Left colon (tissue), 2 donors: ENCODE measurements at regions not wholly inside any gene's neighbourhood (a gene's known extent, or its start where the extent isn't known, plus 50 kb on each side); places are given as distances from the start of the nearest gene placed in this dataset.

ENCODE experiments used
- ATAC-seq: fragments of 200-7000 bp; cut with Tn5 transposase; one replicate; pipeline ENCODE4 v1.9.1; 2020; ENCODE audit warnings: mild to moderate bottlenecking, moderate library complexity
- DNase-seq, 2 donors: peaks; one replicate each; pipeline ENCODE4 v3.0.0-alpha.2; 2020
- intact Hi-C, 2 donors: fragments of 100-400 bp; cut with DNase I in 1 of 2; cut with micrococcal nuclease in 1 of 2; formaldehyde crosslinking; loops; one replicate each; pipeline versions ENCODE4 v1.11.2 to v1.14.0; 2022; cut with DNase I, micrococcal nuclease
- donor health status: DM: no; HTN: no; CAD: no.
- donor health status: DM: yes; HTN: yes; CAD: no.

DNA sequence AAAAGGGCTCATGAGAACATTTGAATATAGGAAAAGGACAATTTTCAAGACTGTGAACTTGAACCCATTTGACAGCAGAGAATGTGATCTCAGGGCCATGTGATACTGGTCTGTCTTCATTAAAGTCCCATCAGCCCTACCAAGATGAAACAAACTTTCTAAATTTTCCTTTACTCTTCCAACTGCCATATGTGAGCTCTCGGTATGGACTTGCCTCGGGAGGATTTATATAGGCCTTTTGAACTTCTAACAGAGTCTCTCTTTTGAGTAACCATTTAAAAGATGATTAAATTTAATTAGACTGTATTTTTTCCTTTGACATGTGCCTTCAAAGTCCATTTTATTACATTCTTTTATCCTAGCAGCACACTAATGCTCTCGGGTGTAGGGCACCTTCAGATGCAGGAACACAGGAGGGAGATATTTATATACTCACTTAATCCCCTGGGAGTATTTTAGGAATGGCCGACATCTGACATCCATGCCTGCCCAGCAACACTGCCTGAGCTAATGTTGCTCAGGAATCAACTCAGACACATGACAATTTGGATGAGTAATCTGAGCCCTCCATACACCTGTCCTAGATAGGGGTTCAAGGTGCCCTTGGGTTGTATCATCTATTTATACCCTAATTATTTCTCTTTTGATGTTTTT lies 155.0 kb downstream of the SLC7A11 start:
- DNase-seq, result no peak
- intact Hi-C loops, result no loop called here

DNA sequence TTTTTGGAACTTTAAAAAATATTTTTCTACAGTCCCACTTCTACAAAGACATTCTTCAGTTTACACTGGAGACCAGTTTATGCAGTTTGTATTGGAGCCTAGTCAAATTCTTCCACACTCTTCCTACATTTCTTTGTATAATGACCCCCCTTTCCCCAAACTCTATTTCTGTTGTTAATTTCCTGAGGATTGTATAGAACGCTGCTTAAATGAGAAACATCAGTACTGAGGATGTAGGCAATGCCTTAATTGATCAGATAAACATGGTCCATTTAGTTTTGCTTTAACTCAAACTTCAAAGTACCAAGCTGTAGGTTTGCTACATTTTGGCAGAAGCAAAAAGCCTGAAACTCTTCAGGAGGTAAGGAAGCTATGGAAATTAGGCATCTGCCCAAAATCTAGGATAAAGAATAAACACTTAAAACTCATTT lies 155.5 kb downstream of the SLC7A11 start:
- intact Hi-C loops, result no loop called here
- no peak for DNase-seq
- ATAC-seq, result no peak

More for the DNA sequence above, 155.0 kb downstream of the SLC7A11 start:
- ATAC-seq, result no peak

DNA sequence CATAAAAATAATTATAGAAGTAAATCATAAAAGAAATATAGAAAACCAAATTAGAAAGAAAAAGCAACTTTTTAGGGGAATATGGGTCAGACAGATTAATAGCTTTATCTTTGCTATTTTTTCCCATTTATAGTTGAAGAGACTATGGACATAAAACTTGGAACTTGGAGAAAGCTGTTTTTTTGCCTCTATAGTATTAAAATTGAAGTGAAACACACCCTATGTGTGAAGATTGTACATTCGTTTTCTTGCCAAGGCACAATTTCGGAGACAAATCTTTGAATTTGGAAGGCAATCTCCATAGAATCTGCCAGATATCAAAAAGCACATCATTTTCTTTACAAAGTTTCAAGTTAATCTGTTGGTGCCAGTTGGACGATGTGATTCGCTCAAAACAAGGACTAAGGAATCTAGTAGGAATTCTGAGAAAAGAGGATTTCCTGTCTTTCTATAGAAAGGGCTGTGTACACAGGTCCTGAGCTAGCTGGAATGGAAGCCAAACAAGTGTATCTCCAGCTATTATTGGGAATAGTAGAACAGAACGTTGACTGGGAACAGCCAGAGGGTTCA lies 156.3 kb downstream of the SLC7A11 start:
- DNase-seq (no peak), ATAC-seq (no peak)
- intact Hi-C loops, result no loop called here

DNA sequence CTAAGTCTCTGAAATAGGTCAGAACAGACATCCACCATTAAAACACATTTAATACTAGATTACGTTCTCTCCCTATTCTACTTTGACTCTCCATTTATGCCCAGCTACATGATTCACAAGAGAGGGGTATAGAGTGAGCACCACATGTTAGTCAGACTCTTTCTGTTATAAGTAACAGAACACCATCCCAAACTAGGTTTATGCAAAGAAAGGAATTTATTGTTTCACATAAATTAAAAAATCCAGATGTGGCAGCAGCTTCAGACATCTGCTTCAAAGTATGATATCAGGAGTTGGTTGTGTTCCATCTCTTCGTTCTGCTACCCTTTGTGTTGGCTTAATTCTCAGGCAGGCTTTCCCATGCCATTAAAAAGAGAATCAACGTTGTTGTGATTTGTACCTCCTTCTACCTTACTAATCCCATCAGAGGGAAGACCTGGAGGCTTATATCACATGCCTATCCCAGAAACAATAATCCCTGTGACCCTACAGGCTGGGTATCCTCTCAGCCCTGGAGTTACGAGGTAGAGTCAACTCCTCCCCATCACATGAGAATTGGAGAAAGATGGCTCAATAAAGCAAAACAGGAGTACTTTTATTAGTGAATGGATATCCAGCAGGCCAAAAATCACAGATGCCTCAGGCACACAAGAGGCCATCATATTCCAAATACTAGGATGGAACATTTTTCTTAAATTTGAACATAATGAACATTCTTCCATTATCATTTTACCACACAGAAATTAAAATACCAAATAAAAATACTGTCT lies 163.2 kb downstream of the SLC7A11 start:
- intact Hi-C loops, result no loop called here
- ATAC-seq (no peak), DNase-seq (no peak)

DNA sequence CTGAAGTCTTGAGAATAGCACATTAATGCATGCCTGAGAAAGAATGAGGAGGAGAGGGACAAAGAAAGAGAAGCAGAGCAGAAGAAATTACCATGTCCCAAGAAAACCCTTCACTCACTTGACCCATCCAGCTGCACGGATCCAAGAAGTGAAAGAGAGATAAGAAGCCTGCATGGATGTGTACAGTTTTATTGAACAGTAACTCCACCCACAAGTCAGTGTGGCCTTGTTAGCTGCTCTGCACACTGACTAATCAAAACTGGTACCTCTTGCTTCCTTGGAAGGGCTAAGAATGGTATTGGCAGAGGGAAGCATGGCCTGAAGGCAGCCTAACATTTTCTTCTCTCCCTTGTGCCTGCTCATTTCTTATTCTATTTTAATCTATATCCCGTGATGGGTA lies 163.9 kb downstream of the SLC7A11 start:
- peak; percentile 88 for ATAC-seq
- intact Hi-C loops, result no loop called here
- DNase-seq, result no peak

GRCh38 chr4:138076561-138076960 lies 165.6 kb downstream of the SLC7A11 start:
- ATAC-seq, result no peak
- intact Hi-C loops, result no loop called here
- no peak for DNase-seq

GRCh38 chr4:138070816-138071215 lies 171.3 kb downstream of the SLC7A11 start:
- intact Hi-C loops, result no loop called here
- DNase-seq, result no peak
- peak; percentile 56 for ATAC-seq

- intact Hi-C loops, result no loop called here
- DNase-seq, result no peak
- ATAC-seq, result no peak
These were observed 178.6 kb downstream of the SLC7A11 start for GRCh38 chr4:138063581-138063980.

GRCh38 chr4:138062929-138063328 lies 179.2 kb downstream of the SLC7A11 start:
- DNase-seq (no peak), ATAC-seq (no peak)
- intact Hi-C loops, result no loop called here

DNA sequence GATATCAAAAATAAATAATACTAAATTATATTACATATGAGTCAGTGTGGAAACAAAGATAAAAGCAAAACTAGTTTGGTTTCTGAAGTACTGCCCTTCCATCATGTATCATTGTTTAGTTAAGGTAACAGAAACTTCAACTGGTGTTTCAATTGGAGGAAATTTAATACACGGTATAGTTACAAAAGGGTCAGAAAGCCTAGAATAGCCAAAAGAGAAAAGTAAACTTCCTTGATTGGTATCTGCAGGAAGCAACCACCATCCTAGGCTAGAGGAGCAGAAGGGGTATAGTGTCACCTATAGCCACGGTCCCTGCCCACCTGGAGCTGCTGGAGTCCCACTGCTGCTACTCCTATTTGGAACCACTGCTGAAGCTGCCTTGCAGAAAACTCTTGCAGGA lies 185.6 kb downstream of the SLC7A11 start:
- ATAC-seq, result no peak
- intact Hi-C loops, result no loop called here
- DNase-seq, result no peak

GRCh38 chr4:138055890-138056289 lies 186.3 kb downstream of the SLC7A11 start:
- intact Hi-C loops, result no loop called here
- ATAC-seq (no peak), DNase-seq (no peak)

DNA sequence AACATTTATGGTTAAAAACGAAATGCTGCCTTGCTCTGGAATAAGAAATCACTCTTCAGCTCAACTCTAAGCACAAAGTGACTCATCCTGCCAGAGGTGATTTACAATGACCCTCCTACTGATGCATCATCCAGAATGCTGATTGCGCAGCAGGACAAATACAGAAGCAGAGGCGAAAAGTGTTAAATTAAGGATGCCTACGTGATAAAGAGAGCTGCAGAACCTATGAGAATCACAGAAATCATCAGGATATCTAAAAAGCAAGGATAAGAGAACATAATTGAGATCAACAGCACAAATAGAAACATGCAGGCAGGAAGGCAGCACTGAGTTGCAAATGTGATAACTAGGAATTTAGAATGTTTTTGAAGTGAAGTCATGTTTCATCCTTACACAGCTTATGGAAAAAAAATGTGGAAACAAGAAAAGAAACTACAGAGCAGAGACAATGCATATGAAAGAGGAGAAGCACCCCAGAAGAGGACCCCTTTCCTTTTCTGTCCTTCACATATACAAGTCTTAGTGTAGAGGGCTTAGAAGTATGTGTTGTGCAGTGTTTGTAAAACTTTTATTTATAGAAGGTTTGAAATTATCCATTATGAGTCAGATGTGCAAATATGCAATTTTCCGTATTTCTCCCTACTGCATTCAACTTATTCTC lies 188.4 kb downstream of the SLC7A11 start:
- ATAC-seq, result no peak
- intact Hi-C loops, result no loop called here
- DNase-seq, result no peak

GRCh38 chr4:138052806-138053632 lies 189.1 kb downstream of the SLC7A11 start:
- intact Hi-C loops, result no loop called here
- ATAC-seq, result no peak
- no peak for DNase-seq

DNA sequence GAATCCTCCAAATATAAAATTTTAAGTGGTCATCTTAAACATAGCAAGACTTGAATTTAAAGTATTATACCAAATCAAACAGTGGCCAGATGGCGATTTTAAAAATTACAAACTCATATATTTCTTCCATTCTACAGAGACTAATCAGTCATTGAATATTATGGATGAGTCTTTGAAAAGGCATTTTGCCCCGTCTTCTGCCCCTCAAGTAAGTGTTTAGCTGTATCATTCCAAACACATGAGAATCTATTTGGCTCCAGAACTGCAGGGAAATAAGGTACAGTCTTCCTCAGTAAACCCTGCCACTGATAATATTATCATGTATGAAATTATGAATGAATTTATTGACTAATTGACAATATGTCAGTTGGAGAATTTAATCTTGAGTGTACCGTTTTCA lies 191.0 kb downstream of the SLC7A11 start:
- ATAC-seq, result no peak
- intact Hi-C loops, result no loop called here
- DNase-seq, result no peak

DNA sequence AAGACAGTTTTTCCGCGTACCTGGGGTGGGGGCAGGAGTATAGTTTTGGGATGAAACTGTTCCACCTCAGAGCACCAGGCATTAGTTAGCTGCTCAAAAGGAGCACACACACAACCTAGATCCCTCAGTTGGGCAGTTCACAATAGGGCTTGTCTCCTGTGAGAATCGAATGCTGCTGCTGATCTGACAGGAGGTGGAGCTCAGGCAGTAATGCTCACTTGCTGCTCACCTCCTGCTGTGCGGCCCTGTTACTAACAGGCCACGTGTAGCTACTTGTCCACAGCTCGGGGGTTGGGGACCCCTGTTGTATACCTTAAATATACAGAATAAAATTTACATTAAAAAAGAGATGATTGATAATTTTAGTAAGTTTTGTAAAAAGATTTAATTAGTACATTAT lies 191.5 kb downstream of the SLC7A11 start:
- DNase-seq (no peak), ATAC-seq (no peak)
- intact Hi-C loops, result no loop called here

GRCh38 chr4:138049355-138049754 lies 192.8 kb downstream of the SLC7A11 start:
- ATAC-seq, result no peak
- DNase-seq, result no peak
- intact Hi-C loops, result no loop called here

DNA sequence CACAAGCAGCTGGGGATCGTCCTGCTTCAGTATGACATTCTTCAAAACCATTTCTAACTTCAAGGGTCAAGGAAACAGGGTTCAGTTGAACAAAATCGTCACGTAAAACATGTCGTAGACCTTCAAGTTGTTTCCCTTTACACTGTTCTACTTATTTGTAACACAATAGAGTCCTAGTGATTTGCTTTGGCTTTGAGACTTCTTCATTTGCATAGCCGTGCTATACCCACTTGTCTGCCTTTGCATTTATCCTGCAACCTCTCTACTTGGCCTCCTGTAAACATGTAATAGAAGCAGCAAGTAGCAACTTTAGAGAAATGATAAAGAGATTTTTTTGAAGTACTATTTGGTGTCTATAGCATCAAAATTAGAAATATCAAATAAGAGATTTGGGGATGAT lies 194.9 kb downstream of the SLC7A11 start:
- ATAC-seq, result no peak

DNA sequence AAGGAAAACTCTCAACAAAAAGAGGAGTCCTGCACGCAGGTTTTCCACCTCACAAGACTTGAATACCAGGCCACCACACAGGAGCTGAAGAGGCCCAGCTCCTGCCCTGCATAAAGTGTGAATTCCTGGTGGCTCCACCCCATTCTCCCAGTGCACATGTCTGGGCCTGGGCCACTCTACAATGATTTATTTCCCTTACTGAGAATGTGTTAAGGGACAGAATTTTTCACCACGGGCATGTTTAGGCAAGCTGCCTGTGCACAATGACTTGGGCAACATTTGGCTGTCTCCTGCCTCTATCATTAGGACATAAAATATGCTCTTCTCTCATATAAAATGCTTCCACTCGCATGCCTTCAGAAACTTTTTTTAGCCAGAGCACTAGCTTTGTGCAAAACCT lies 197.1 kb downstream of the SLC7A11 start:
- ATAC-seq (no peak), DNase-seq (no peak)
- intact Hi-C loops, result no loop called here

More for the DNA sequence above, 194.9 kb downstream of the SLC7A11 start:
- no peak for DNase-seq
- intact Hi-C loops, result no loop called here

DNA sequence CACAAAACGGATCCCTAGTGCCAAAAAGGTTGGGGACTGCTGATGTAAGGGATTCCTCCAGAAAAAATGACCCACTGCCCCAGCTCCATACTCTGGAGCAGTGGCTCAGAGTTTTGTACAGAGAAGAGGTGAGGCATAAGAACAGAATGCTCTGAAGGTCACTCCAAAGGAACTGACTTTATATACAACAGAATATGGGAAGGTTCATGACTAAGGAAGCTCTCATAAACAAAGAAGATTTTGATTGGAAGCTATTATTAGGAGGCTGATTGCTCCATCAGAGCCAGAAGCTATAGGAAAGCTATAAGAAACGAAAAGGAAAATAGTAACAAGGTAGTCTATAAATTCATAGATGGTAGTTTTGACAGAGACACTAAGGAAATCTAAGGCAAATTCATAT lies 203.1 kb downstream of the SLC7A11 start:
- intact Hi-C loops, result loop anchor here in 1 of 2 donors (5.0 to 10.0 kb wide), 2 partner anchors 53 to 146 kb away; no protein-coding TSS in a partner anchor
- DNase-seq, result no peak
- no peak for ATAC-seq
